ENCODE measurements at regions not wholly inside any gene's neighbourhood (a gene's known extent, or its start where the extent isn't known, plus 50 kb on each side); places are given as distances from the start of the nearest gene placed in this dataset.

DNA sequence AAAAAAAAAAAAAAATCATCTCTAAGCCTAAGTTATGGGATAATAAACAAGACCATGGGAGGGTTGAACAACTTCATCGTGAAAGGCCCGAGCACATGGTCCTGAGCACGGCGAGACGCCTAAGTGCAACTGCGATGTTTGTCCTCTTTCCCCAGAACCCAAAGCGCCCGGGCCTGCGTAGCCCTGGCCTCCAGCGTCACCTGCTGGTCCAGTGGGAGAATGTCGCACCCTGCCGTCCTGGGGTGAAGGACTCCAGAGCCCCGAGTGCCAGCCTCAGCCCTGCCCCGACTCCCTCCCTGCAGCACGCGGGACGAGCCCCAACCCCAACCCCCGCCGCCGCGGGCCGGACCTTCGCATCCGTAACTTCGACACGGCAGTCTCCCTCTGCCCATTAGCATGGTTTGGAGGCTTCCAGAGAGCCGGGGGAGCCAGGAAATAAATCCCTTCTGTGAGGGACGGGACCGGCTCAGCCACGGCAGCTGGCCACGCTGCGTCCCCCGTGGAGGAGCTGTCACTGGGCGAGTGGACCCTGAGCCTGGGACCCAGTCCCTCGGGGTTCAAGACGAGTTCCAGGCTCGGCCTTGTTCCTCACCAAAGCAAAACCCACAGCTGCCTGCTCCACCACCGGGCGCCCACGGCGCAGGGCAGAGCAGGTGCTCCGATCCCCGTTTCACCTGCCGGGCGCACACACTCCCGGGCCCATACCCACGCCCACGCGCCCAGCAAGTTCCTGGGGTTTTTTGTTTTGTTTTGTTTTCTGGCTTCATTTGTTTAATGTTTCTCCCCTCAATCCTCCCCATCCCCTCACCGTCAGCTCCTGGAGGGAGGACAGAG is 132.5 kb upstream of the HAND1 start (continued):
- TF ChIP-seq HDAC6 (IDR thresholded peaks at IDR 0.05; ENCODE audit: low read depth, low read length) (no peak), TCF12 (IDR thresholded peaks at IDR 0.05) (no peak), TCF12 (CRISPR knock-in tag; IDR thresholded peaks at IDR 0.05) (no peak), ZNF496 (CRISPR knock-in tag; IDR thresholded peaks at IDR 0.05; ENCODE audit: insufficient replicate concordance) (no peak), ZNF326 (CRISPR knock-in tag; IDR thresholded peaks at IDR 0.05; ENCODE audit: borderline replicate concordance) (no peak), YEATS4 (CRISPR knock-in tag; IDR thresholded peaks at IDR 0.05; ENCODE audit: borderline replicate concordance) (no peak), ZNF709 (CRISPR knock-in tag; IDR thresholded peaks at IDR 0.05) (no peak), PHF8 (CRISPR knock-in tag; IDR thresholded peaks at IDR 0.05) (no peak), KDM5A (IDR thresholded peaks at IDR 0.05; ENCODE audit: borderline replicate concordance, low read length) (no peak), ZKSCAN1 (IDR thresholded peaks at IDR 0.05; ENCODE audit: low read length) (no peak), SKI (IDR thresholded peaks at IDR 0.05; ENCODE audit: partially characterized antibody) (no peak), NPAS2 (CRISPR knock-in tag; IDR thresholded peaks at IDR 0.05; ENCODE audit: borderline replicate concordance) (no peak)
- TF ChIP-seq, protein P1, sequence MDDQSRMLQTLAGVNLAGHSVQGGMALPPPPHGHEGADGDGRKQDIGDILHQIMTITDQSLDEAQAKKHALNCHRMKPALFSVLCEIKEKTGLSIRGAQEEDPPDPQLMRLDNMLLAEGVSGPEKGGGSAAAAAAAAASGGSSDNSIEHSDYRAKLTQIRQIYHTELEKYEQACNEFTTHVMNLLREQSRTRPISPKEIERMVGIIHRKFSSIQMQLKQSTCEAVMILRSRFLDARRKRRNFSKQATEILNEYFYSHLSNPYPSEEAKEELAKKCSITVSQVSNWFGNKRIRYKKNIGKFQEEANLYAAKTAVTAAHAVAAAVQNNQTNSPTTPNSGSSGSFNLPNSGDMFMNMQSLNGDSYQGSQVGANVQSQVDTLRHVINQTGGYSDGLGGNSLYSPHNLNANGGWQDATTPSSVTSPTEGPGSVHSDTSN (CRISPR knock-in tag; IDR thresholded peaks at IDR 0.05; ENCODE audit: borderline replicate concordance), result no peak
- TF ChIP-seq, protein P2, sequence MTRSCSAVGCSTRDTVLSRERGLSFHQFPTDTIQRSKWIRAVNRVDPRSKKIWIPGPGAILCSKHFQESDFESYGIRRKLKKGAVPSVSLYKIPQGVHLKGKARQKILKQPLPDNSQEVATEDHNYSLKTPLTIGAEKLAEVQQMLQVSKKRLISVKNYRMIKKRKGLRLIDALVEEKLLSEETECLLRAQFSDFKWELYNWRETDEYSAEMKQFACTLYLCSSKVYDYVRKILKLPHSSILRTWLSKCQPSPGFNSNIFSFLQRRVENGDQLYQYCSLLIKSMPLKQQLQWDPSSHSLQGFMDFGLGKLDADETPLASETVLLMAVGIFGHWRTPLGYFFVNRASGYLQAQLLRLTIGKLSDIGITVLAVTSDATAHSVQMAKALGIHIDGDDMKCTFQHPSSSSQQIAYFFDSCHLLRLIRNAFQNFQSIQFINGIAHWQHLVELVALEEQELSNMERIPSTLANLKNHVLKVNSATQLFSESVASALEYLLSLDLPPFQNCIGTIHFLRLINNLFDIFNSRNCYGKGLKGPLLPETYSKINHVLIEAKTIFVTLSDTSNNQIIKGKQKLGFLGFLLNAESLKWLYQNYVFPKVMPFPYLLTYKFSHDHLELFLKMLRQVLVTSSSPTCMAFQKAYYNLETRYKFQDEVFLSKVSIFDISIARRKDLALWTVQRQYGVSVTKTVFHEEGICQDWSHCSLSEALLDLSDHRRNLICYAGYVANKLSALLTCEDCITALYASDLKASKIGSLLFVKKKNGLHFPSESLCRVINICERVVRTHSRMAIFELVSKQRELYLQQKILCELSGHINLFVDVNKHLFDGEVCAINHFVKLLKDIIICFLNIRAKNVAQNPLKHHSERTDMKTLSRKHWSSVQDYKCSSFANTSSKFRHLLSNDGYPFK (CRISPR knock-in tag; IDR thresholded peaks at IDR 0.05; ENCODE audit: borderline replicate concordance), result no peak
- TF ChIP-seq, protein P3, sequence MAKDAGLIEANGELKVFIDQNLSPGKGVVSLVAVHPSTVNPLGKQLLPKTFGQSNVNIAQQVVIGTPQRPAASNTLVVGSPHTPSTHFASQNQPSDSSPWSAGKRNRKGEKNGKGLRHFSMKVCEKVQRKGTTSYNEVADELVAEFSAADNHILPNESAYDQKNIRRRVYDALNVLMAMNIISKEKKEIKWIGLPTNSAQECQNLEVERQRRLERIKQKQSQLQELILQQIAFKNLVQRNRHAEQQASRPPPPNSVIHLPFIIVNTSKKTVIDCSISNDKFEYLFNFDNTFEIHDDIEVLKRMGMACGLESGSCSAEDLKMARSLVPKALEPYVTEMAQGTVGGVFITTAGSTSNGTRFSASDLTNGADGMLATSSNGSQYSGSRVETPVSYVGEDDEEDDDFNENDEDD (CRISPR knock-in tag; IDR thresholded peaks at IDR 0.05; ENCODE audit: borderline replicate concordance), result 0 out of 2 replicates have a peak, but pooled peaks have one; percentile 29
- TF ChIP-seq, protein P4, sequence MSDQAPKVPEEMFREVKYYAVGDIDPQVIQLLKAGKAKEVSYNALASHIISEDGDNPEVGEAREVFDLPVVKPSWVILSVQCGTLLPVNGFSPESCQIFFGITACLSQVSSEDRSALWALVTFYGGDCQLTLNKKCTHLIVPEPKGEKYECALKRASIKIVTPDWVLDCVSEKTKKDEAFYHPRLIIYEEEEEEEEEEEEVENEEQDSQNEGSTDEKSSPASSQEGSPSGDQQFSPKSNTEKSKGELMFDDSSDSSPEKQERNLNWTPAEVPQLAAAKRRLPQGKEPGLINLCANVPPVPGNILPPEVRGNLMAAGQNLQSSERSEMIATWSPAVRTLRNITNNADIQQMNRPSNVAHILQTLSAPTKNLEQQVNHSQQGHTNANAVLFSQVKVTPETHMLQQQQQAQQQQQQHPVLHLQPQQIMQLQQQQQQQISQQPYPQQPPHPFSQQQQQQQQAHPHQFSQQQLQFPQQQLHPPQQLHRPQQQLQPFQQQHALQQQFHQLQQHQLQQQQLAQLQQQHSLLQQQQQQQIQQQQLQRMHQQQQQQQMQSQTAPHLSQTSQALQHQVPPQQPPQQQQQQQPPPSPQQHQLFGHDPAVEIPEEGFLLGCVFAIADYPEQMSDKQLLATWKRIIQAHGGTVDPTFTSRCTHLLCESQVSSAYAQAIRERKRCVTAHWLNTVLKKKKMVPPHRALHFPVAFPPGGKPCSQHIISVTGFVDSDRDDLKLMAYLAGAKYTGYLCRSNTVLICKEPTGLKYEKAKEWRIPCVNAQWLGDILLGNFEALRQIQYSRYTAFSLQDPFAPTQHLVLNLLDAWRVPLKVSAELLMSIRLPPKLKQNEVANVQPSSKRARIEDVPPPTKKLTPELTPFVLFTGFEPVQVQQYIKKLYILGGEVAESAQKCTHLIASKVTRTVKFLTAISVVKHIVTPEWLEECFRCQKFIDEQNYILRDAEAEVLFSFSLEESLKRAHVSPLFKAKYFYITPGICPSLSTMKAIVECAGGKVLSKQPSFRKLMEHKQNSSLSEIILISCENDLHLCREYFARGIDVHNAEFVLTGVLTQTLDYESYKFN (CRISPR knock-in tag; conservative IDR thresholded peaks at IDR 0.05), result no peak
- TF ChIP-seq, protein P5, sequence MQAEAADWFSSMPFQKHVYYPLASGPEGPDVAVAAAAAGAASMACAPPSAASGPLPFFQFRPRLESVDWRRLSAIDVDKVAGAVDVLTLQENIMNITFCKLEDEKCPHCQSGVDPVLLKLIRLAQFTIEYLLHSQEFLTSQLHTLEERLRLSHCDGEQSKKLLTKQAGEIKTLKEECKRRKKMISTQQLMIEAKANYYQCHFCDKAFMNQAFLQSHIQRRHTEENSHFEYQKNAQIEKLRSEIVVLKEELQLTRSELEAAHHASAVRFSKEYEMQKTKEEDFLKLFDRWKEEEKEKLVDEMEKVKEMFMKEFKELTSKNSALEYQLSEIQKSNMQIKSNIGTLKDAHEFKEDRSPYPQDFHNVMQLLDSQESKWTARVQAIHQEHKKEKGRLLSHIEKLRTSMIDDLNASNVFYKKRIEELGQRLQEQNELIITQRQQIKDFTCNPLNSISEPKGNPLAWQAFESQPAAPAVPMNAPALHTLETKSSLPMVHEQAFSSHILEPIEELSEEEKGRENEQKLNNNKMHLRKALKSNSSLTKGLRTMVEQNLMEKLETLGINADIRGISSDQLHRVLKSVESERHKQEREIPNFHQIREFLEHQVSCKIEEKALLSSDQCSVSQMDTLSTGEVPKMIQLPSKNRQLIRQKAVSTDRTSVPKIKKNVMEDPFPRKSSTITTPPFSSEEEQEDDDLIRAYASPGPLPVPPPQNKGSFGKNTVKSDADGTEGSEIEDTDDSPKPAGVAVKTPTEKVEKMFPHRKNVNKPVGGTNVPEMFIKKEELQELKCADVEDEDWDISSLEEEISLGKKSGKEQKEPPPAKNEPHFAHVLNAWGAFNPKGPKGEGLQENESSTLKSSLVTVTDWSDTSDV (CRISPR knock-in tag; IDR thresholded peaks at IDR 0.05), result no peak
